ENCODE measurements at regions not wholly inside any gene's neighbourhood (a gene's known extent, or its start where the extent isn't known, plus 50 kb on each side); places are given as distances from the start of the nearest gene placed in this dataset.

GRCh38 chr9:130785053-130785452, 50.0 kb upstream of the ABL1 start:
- intact Hi-C loops (cut with DNase I; ENCODE audit: low total_unique reads) (no loop called here), in situ Hi-C loops (cut with MboI; ENCODE audit: low pct_ligation_motif_present in 1 of 4, low pct_unique_long_range_greater_than_20kb in 1 of 4, low sequenced_read_pairs in 3 of 4) (no loop called here)
- TF ChIP-seq POLR2AphosphoS5 (IDR thresholded peaks at IDR 0.05) (no peak), POLR2A (IDR thresholded peaks at IDR 0.05) (no peak), EP300 (IDR thresholded peaks at IDR 0.05; ENCODE audit: low read depth) (no peak)
- TF ChIP-seq, protein P1, sequence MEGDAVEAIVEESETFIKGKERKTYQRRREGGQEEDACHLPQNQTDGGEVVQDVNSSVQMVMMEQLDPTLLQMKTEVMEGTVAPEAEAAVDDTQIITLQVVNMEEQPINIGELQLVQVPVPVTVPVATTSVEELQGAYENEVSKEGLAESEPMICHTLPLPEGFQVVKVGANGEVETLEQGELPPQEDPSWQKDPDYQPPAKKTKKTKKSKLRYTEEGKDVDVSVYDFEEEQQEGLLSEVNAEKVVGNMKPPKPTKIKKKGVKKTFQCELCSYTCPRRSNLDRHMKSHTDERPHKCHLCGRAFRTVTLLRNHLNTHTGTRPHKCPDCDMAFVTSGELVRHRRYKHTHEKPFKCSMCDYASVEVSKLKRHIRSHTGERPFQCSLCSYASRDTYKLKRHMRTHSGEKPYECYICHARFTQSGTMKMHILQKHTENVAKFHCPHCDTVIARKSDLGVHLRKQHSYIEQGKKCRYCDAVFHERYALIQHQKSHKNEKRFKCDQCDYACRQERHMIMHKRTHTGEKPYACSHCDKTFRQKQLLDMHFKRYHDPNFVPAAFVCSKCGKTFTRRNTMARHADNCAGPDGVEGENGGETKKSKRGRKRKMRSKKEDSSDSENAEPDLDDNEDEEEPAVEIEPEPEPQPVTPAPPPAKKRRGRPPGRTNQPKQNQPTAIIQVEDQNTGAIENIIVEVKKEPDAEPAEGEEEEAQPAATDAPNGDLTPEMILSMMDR (IDR thresholded peaks at IDR 0.05) = no peak
- Histone ChIP-seq H3K36me3 (no peaks in the 10 kb centered on the region), H3K4me1 (peaks cover 12 to 20% (median 17%) of the 10 kb centered on the region in 4 donors), H3K27me3 (no peaks in the 10 kb centered on the region), H3K9me3 (peaks cover 0 to 9% of the 10 kb centered on the region in 2 donors), H3K27ac (no peak overlapping the region), H3K4me3 (no peak overlapping the region)
- DNase-seq = no peak
- WGBS, 2 donors (ENCODE audit: low coverage in 1 of 2) = 93 to 100% methylated on average over 3 to 8 of the region's 8 CpGs
